NCI-H2227 (cell line): ENCODE measurements at regions not wholly inside any gene's neighbourhood (a gene's known extent, or its start where the extent isn't known, plus 50 kb on each side); places are given as distances from the start of the nearest gene placed in this dataset.
"Not testable (repeated sequence)": the region's sequence is repeated elsewhere in the genome, so short reads cannot be mapped to it uniquely, and the experiment has no call there.

Experiments
- DNase-seq: peaks from one replicate; lab custom pipeline; 2025; ENCODE audit not compliant: unreplicated experiment; lab: John Stamatoyannopoulos, UW

DNA sequence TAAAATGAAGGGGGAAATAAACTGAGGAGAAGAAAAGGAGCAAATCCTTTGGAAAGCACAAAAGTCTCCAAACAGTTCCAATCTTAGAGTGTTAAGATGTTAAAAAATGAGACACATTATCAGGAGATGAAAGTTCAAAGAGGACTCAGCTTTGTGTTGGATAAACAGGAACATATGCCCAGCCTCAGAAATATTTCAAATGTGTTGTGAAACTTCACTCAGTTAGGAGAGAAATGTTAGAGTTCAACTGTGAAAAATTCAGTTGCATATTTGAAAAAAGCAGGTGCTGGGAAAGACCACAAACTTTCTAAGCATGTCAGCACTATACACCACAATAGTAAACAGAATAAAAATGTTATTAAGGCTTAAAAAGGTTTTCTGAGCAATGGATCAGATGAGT is 136.8 kb upstream of the PRKD1 start:
- DNase-seq: no peak

- DNase-seq: no peak
Observed at GRCh38 chr14:30069536-30069935, 141.9 kb upstream of the PRKD1 start.

- DNase-seq: not testable (repeated sequence)
Observed at GRCh38 chr14:30072454-30072853, 144.8 kb upstream of the PRKD1 start.

DNA sequence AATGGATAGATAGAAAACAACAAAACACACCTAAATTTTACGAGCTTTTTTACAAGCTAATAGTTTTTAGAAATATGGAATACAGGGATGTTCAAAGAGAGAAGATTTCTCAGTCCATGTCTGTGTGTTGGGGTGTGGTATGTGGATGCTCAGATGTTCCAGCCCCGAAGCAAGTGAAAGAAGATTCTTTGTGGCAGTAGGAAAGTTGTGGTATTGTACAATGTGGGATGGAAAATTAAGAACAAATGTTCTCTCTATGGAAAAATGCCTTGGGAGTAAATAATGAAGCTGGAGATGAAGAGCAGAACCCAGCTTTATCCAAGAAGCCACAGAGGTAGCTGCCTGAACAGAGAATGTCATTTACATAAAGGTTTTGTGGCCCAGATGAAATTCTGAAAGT is 150.3 kb upstream of the PRKD1 start:
- DNase-seq: no peak

GRCh38 chr14:30078811-30079402 is 151.3 kb upstream of the PRKD1 start:
- no peak for DNase-seq

DNA sequence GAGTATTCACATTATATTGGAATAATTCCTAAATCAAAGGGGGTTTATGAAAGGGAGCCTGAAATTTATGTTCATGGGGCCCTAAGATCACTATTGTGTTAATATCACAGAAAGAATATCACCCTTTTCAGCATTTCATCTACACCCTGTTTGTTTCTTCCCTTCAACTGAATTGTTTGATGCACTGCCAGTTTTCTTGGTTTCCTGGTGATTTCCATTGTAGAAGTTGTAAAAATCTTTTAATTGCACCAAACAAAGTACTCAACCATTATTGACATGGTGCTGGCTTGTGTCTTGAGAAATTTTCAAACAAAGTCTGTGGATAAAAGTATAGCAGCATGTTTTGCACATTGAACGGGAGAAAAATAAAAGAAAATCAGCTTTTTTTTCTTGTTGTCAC is 154.8 kb upstream of the PRKD1 start:
- no peak for DNase-seq

DNA sequence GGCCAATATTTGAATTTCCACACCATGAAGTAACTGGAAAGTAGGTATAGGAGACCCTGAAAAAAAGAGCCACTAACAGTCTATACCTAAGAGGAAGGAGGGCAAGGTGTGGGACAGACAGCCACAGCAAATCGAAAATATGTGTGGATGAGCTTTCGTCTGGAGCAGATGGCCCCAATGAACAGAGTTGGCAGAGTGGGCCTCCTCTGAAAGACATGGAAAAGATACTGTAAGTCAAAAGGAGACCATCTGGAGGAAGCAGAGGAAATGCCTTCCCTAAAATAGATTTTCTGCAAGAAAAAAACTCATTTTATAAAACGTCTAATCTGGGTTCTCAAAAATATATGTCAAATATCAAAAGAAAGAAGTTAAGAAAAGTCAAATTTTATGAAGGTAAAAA is 157.2 kb upstream of the PRKD1 start:
- DNase-seq: no peak

DNA sequence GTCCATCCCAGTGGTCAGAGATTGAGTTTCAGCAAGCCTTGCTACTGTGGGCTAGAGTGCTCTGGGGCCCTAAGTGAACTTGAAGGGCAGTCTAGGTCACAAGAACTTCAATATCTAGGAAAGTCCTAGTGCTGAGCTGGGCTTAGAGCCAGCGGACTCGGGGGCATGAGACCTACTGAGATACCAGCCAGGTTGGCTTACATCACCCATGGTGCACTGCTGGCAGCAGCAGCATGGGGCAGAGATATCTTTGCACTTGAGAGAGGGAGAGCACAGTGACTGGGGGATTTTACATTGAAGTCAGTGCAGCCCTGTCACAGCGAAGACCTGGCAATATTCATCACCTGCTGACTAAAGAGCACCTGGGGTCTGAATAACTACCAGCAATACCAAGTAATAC is 158.3 kb upstream of the PRKD1 start:
- DNase-seq: no peak

DNA sequence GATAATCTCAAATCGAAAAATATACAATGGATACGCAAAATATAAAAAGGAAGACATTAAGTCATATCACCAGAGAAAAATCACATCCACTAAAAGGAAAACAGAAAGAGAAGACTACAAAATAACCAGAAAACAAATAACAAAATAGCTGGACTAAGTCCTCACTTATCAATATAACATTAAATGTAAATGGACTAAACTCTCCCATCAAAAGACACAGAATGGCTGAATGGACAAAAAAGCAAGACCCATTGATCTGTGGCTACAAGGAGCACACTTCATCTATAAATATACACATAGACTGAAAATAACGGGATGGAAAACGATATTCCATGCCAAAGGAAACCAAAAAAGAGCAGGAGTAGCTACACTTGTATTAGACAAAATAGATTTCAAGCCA is 161.0 kb upstream of the PRKD1 start:
- no peak for DNase-seq

DNA sequence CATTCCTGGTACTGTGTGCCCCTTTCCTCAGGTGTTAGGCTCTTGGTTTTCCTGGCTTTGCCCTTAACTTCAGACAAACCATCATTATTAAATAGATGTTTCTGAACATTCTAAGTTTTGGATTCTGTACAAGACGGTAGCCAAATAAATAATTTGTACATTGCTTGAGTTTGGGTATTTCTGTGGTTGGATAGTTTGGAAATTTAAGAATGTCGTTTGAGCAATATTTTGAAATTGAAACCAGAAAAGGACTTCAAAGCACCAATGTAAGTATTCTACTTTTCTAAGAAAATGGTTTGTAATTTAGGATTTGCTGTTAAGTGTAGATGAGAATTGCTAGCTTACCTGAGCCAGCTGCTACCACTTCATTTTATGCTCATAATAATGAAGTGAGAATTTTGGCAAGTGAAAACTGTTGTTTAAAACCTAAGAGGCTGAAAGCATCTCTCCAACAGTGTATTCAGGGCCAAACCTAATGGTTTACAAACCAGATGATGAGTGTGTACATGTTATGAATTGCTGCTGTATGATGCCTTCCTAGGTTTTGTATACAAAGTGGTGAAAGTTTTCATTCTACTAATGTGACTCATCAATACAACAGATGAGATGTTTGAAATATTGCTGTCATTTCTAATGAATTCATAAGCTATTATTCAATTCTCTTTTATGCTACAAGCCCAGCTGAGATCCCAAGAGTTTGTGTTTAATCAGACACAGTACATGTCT is 181.5 kb upstream of the PRKD1 start:
- no peak for DNase-seq

DNA sequence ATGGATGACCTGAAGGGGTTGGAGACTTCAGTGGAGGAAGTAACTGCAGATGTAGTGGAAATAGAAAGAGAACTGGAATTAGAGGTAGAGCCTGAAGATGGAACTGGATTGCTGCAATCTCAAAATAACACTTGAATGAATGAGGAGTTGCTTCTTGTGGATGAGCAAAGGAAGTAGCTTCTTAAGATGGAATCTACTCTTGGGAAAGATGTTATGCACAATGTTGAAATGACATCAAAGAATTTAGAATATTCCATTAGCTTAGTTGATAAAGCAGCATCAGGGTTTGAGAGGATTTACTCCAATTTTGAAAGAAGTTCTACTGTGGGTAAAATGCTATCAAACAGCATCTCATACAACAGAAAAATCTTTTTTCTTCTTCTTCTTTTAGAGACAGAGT is 186.4 kb upstream of the PRKD1 start:
- DNase-seq: no peak

- DNase-seq: peak; percentile 32
Observed at GRCh38 chr14:30115756-30116155, 188.1 kb upstream of the PRKD1 start.

GRCh38 chr14:30118992-30119640 is 191.5 kb upstream of the PRKD1 start:
- DNase-seq: no peak

DNA sequence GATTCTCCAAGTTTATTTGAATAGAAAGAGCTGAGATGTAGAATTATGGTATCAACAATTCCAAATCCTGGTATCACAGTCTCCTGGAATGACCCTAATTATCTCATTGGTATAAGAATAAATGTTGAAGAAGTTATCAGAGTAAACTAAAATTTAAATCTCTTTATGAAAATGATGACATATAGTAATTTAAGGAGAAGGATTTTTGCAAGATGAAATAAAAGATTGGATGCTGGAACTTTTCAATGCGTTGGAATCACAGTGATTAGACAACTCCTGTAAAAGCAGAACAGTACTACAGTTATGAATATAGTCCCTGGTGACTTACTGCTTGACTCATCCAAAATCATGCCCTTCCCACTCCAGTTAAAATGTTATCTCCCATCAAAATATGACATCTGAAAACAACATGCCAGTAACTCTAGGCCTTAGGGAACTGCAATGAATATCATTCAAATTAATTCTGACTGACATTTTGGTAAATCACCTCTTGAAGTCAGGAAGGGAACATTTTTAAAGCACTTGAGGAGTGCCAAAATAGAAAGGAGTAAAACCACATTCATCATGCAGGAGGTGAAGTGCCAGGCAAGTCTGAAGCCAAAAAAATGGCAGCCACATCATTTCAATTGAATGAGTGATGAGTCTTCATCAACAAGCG is 197.8 kb upstream of the PRKD1 start:
- no peak for DNase-seq

DNA sequence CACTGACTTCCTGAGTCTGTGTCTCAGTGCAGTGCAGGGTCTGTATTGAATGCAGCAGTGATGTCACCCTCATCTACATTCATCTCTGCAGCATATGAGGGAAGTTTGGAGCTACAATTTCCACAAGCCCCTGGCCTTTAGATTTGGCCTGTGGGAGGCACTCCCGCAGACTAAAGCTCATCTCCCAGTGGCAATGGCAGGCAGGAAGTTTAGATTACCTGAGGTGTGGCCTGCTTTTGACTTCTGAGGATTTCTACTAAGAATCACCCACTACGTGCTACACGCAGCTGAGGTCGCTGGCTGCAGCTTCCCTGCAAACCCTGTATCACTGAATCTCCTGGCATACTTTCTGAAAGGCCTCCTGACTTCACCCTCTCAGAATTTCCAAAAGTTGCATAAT is 202.2 kb upstream of the PRKD1 start:
- DNase-seq: no peak

DNA sequence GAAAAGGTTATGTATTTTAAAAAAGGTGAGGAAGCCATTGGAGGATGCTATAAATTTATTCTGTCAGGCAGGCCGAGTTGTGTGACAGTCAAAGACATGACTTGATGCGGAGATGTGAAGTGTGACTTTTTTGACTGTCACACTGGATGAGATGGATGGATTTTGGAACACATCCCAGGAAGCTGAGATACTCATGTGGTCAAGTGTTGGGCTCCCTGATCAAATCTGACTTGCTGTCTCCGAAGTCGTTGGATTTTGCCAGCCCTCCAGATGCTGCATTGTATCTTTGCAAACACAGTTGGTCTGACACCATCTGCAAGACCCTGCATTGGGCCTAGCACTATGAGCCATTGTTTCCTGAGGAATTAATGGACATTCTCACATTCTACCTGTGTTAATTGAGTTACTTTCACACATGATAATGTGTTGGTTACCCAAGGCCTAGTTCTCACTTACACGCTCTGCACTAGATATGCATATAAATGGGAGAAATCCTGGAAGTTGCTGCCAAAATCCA is 204.0 kb upstream of the PRKD1 start:
- no peak for DNase-seq

DNA sequence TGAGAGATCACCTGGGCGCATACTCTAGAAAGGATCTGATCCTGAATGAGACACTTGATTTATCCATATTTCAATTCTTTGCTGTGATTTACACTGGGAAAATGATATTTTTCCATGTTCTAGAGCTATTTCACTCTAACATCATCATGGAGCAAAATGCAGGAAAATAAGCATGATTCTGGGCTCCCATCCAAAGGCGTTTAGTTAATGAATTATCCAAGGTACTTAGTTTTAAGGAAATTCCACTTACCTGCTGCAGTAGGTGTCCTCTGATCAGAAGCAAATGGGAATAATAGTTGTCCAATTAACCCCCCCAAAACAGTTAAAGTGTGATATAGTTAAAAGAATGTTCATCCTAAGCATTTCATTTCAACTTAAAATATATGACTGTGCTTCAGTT is 204.5 kb upstream of the PRKD1 start:
- no peak for DNase-seq

DNA sequence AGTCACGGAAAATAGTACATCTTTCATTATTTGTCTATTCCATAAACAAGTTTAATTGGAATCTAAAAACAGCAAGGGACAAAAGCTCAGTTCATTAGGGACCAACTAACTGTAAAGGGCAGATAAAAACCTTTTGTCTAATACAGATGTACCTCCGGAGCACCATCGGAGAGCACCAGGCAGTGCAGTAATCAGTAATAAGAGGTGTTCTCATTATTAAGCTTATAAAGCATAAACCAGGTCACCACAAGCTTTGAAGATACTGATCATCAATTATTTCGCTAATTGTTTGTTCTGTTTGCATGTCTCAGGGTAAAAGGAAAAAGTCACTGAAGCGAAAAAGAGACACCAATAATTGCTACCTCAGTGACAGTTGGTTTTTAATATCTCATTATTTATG is 207.3 kb upstream of the PRKD1 start:
- DNase-seq: no peak

DNA sequence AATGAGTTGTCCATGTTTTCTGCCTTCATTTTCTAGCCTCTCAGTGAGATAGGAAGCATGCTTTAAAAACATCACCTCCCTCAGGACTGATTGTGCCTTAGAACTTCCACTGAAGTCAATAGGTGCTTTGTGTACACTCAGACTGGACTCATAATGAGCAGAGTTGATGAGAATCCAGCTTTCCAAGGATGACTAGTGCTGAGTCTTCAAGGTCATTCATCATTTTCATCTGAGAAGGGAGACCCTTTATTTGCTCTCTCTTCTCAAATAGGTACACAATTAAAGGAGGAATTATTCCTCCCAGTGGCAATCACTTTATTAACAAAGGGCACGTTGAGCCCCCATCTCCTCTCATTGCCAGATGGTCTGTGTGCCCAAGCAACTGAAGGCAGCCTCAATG is 210.9 kb upstream of the PRKD1 start:
- DNase-seq: peak; percentile 38

GRCh38 chr14:30142216-30142615 is 214.6 kb upstream of the PRKD1 start:
- no peak for DNase-seq

GRCh38 chr14:30143627-30144026 is 216.0 kb upstream of the PRKD1 start:
- DNase-seq: no peak

DNA sequence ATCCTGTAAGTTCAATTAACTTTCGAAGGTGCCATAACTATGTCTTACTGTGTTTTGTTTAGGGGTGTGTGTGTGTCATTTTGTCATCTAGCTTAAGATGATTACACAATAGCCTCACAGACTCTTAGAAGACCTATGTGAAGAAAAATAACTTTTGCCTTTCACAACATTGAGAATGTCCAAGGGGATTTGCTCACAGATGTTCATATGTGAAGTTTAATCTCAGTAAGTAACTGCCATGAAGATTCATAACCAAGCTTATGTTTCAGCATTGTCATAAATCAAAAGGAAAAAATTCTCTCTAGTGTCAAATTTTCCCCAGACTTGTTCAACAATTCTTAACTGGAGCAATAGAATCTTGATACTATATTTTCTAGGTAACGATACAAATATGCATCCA is 226.1 kb upstream of the PRKD1 start:
- DNase-seq: no peak
